ENCODE measurements at regions not wholly inside any gene's neighbourhood (a gene's known extent, or its start where the extent isn't known, plus 50 kb on each side); places are given as distances from the start of the nearest gene placed in this dataset.

DNA sequence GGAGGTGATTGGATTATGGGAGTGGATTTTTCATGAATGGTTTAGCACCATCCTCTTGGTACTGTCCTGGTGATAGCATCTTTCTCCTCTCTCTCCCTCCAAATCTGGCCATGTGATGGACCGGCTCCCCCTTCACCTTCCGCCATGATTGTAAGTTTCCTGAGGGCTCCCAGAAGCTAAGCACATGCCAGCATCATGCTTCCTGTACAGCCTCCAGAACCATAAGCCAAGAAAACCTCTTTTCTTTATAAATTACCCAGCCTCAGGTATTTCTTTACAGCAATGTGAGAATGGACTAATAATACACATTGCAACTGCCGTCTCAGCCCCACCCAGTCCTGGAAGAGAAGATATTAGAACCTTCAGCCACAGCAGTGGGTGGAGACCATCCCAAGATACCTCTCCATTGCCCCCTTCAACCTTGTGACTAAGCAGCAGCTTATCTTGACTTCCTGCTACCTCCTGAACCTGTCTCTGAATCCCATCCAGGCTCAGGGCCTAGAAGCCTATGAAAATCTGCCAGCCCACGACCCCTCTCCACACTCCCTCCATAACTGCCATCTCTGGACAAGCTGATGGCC lies 81.8 kb upstream of the AGAP1 start (continued):
- TF ChIP-seq, protein P1, sequence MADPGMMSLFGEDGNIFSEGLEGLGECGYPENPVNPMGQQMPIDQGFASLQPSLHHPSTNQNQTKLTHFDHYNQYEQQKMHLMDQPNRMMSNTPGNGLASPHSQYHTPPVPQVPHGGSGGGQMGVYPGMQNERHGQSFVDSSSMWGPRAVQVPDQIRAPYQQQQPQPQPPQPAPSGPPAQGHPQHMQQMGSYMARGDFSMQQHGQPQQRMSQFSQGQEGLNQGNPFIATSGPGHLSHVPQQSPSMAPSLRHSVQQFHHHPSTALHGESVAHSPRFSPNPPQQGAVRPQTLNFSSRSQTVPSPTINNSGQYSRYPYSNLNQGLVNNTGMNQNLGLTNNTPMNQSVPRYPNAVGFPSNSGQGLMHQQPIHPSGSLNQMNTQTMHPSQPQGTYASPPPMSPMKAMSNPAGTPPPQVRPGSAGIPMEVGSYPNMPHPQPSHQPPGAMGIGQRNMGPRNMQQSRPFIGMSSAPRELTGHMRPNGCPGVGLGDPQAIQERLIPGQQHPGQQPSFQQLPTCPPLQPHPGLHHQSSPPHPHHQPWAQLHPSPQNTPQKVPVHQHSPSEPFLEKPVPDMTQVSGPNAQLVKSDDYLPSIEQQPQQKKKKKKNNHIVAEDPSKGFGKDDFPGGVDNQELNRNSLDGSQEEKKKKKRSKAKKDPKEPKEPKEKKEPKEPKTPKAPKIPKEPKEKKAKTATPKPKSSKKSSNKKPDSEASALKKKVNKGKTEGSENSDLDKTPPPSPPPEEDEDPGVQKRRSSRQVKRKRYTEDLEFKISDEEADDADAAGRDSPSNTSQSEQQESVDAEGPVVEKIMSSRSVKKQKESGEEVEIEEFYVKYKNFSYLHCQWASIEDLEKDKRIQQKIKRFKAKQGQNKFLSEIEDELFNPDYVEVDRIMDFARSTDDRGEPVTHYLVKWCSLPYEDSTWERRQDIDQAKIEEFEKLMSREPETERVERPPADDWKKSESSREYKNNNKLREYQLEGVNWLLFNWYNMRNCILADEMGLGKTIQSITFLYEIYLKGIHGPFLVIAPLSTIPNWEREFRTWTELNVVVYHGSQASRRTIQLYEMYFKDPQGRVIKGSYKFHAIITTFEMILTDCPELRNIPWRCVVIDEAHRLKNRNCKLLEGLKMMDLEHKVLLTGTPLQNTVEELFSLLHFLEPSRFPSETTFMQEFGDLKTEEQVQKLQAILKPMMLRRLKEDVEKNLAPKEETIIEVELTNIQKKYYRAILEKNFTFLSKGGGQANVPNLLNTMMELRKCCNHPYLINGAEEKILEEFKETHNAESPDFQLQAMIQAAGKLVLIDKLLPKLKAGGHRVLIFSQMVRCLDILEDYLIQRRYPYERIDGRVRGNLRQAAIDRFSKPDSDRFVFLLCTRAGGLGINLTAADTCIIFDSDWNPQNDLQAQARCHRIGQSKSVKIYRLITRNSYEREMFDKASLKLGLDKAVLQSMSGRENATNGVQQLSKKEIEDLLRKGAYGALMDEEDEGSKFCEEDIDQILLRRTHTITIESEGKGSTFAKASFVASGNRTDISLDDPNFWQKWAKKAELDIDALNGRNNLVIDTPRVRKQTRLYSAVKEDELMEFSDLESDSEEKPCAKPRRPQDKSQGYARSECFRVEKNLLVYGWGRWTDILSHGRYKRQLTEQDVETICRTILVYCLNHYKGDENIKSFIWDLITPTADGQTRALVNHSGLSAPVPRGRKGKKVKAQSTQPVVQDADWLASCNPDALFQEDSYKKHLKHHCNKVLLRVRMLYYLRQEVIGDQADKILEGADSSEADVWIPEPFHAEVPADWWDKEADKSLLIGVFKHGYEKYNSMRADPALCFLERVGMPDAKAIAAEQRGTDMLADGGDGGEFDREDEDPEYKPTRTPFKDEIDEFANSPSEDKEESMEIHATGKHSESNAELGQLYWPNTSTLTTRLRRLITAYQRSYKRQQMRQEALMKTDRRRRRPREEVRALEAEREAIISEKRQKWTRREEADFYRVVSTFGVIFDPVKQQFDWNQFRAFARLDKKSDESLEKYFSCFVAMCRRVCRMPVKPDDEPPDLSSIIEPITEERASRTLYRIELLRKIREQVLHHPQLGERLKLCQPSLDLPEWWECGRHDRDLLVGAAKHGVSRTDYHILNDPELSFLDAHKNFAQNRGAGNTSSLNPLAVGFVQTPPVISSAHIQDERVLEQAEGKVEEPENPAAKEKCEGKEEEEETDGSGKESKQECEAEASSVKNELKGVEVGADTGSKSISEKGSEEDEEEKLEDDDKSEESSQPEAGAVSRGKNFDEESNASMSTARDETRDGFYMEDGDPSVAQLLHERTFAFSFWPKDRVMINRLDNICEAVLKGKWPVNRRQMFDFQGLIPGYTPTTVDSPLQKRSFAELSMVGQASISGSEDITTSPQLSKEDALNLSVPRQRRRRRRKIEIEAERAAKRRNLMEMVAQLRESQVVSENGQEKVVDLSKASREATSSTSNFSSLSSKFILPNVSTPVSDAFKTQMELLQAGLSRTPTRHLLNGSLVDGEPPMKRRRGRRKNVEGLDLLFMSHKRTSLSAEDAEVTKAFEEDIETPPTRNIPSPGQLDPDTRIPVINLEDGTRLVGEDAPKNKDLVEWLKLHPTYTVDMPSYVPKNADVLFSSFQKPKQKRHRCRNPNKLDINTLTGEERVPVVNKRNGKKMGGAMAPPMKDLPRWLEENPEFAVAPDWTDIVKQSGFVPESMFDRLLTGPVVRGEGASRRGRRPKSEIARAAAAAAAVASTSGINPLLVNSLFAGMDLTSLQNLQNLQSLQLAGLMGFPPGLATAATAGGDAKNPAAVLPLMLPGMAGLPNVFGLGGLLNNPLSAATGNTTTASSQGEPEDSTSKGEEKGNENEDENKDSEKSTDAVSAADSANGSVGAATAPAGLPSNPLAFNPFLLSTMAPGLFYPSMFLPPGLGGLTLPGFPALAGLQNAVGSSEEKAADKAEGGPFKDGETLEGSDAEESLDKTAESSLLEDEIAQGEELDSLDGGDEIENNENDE (IDR thresholded peaks at IDR 0.05; ENCODE audit: insufficient replicate concordance, low read length): no peak
- TF ChIP-seq HDAC6 (IDR thresholded peaks at IDR 0.05; ENCODE audit: low read depth, low read length) (no peak), SRF (IDR thresholded peaks at IDR 0.05; ENCODE audit: low read depth, low read length) (no peak), POLR2A (IDR thresholded peaks at IDR 0.05; ENCODE audit: control extremely low read depth in 1 of 2, low read depth in 2 of 2, low read length in 2 of 2) (no peak), EP300 (IDR thresholded peaks at IDR 0.05; ENCODE audit: borderline replicate concordance in 1 of 2, low read depth in 2 of 2, low read length in 2 of 2) (no peak), TEAD4 (IDR thresholded peaks at IDR 0.05; ENCODE audit: low read depth, low read length) (no peak), SIN3A (conservative IDR thresholded peaks at IDR 0.05 in 1 of 2, IDR thresholded peaks at IDR 0.05 in 1 of 2; ENCODE audit: low read depth in 1 of 2, low read length in 2 of 2) (no peak), POLR2AphosphoS5 (IDR thresholded peaks at IDR 0.05; ENCODE audit: low read depth, low read length) (no peak)
